CD14-positive monocyte (primary cell): ENCODE measurements at regions not wholly inside any gene's neighbourhood (a gene's known extent, or its start where the extent isn't known, plus 50 kb on each side); places are given as distances from the start of the nearest gene placed in this dataset.
"Not testable (repeated sequence)": the region's sequence is repeated elsewhere in the genome, so short reads cannot be mapped to it uniquely, and the experiment has no call there.

Source experiments
- DNase-seq, 3 donors: peaks; one replicate each; pipeline ENCODE4 v3.0.0-alpha.2; 2011 to 2022
- H2AFZ ChIP-seq: 2 replicates; pipeline ENCODE4 v1.6.0; 2012; ENCODE audit warnings: mild to moderate bottlenecking, low read depth, low read length, inconsistent platforms; ENCODE audit not compliant: insufficient read depth, poor library complexity, severe bottlenecking
- H3K27ac ChIP-seq, 2 donors: 1 replicate in 1 of 2; 2 replicates in 1 of 2; pipeline ENCODE4 v1.5.1; 2012 to 2013; ENCODE audit warnings: low read length in 2 of 2, control low read depth in 1 of 2, inconsistent platforms in 1 of 2, low read depth in 1 of 2, mild to moderate bottlenecking in 1 of 2
- H3K27me3 ChIP-seq, 2 donors: one replicate each; pipeline versions ENCODE4 v1.6.0 to v1.6.1; 2011 to 2013; ENCODE audit warnings: low read length in 2 of 2; ENCODE audit not compliant: control insufficient read depth in 2 of 2, insufficient read depth in 2 of 2
- H3K36me3 ChIP-seq, 2 donors: replicated peaks in 1 of 2; 1 replicate in 1 of 2; 2 replicates in 1 of 2; pipeline versions ENCODE4 v1.5.1 to v1.6.1; 2012 to 2013; ENCODE audit warnings: low read length in 2 of 2, control low read depth in 1 of 2, inconsistent platforms in 1 of 2, mild to moderate bottlenecking in 1 of 2; ENCODE audit not compliant: insufficient read depth in 2 of 2, control insufficient read depth in 1 of 2
- H3K4me1 ChIP-seq, 2 donors: 1 replicate in 1 of 2; 2 replicates in 1 of 2; pipeline versions ENCODE4 v1.5.1 to v1.6.1; 2012 to 2013; ENCODE audit warnings: low read length in 2 of 2, control low read depth in 1 of 2, inconsistent platforms in 1 of 2, mild to moderate bottlenecking in 1 of 2, moderate library complexity in 1 of 2; ENCODE audit not compliant: insufficient read depth in 2 of 2, control insufficient read depth in 1 of 2
- H3K4me2 ChIP-seq: replicated peaks from 2 replicates; pipeline ENCODE3; 2012; ENCODE audit warnings: low read length, moderate library complexity, mild to moderate bottlenecking; ENCODE audit not compliant: poor library complexity, severe bottlenecking; ENCODE audit errors: extremely low read depth
- H3K4me3 ChIP-seq, 3 experiments: fragments of 200-600 bp in 1 of 3; sonication (generic) in 1 of 3; replicated peaks in 1 of 3; 1 replicate in 2 of 3; 2 replicates in 1 of 3; pipeline ENCODE4 v1.5.1; 2011 to 2013; ENCODE audit warnings: low read length in 3 of 3, mild to moderate bottlenecking in 3 of 3, control low read depth in 2 of 3, low read depth in 2 of 3, inconsistent platforms in 1 of 3, moderate library complexity in 1 of 3
- H3K79me2 ChIP-seq: 2 replicates; pipeline ENCODE4 v1.6.0; 2012; ENCODE audit warnings: mild to moderate bottlenecking, control low read depth, inconsistent platforms, low read length, moderate library complexity; ENCODE audit not compliant: insufficient read depth
- H3K9ac ChIP-seq: 2 replicates; pipeline ENCODE4 v1.6.0; 2017; ENCODE audit warnings: low read length, mild to moderate bottlenecking; ENCODE audit not compliant: insufficient read depth, poor library complexity, severe bottlenecking
- H3K9me3 ChIP-seq, 2 donors: replicated peaks in 1 of 2; 1 replicate in 1 of 2; 2 replicates in 1 of 2; pipeline versions ENCODE4 v1.5.1 to v1.6.1; 2012 to 2013; ENCODE audit warnings: low read length in 2 of 2, control low read depth in 1 of 2; ENCODE audit not compliant: control insufficient read depth in 1 of 2, insufficient read depth in 1 of 2
- H4K20me1 ChIP-seq: 2 replicates; pipeline ENCODE4 v1.6.0; 2012; ENCODE audit warnings: mild to moderate bottlenecking, low read length, control low read depth, moderate library complexity; ENCODE audit not compliant: insufficient read depth
- H3K27ac Mint-ChIP-seq, 7 donors: one replicate each; pipeline ENCODE4 v1.8.0; 2020; ENCODE audit warnings: mild to moderate bottlenecking in 7 of 7, mixed read lengths in 7 of 7, moderate library complexity in 6 of 7, inconsistent platforms in 2 of 7
- H3K27me3 Mint-ChIP-seq, 3 donors: one replicate each; pipeline ENCODE4 v1.8.0; 2021 to 2022; ENCODE audit warnings: low read depth in 3 of 3, mild to moderate bottlenecking in 3 of 3, mixed read lengths in 3 of 3, moderate library complexity in 3 of 3, inconsistent platforms in 1 of 3
- H3K36me3 Mint-ChIP-seq, 2 donors: one replicate each; pipeline ENCODE4 v1.8.0; 2020; ENCODE audit warnings: mixed read lengths in 2 of 2, inconsistent platforms in 1 of 2, mild to moderate bottlenecking in 1 of 2
- H3K4me1 Mint-ChIP-seq: one replicate; pipeline ENCODE4 v1.8.0; 2020; ENCODE audit warnings: mild to moderate bottlenecking, mixed read lengths
- H3K4me3 Mint-ChIP-seq, 2 donors: one replicate each; pipeline ENCODE4 v1.8.0; 2020; ENCODE audit warnings: mild to moderate bottlenecking in 2 of 2, mixed read lengths in 2 of 2, moderate library complexity in 1 of 2
- H3K9me3 Mint-ChIP-seq, 7 donors: one replicate each; pipeline ENCODE4 v1.8.0; 2020 to 2022; ENCODE audit warnings: mixed read lengths in 7 of 7, mild to moderate bottlenecking in 6 of 7, moderate library complexity in 6 of 7, inconsistent platforms in 2 of 7
- CTCF ChIP-seq: fragments of 200-600 bp; IDR thresholded peaks from one replicate; pipeline ENCODE4 v1.8.0; 2022; ENCODE audit warnings: antibody characterized with exemption, mild to moderate bottlenecking
- WGBS: methylation state at CpG from one replicate; pipeline ENCODE4 v1.1.5; 2013; ENCODE audit warnings: missing lambda C conversion rate; ENCODE audit not compliant: insufficient coverage; 5-methylcytosine and 5-hydroxymethylcytosine counted together
- intact Hi-C, 2 donors: fragments of 100-400 bp; cut with micrococcal nuclease; formaldehyde crosslinking; loops; one replicate each; pipeline versions ENCODE4 v1.15.0 to v1.15.1; 2023

GRCh38 chrX:69055193-69055592, 110.1 kb downstream of the PJA1 start:
- H3K9me3 ChIP-seq: no peaks in the 10 kb centered on the region
- no peaks in the 10 kb centered on the region for H3K79me2 ChIP-seq
- Mint-ChIP-seq H3K9me3 (peaks cover 0 to 3% (median 0%) of the 10 kb centered on the region in 7 donors), H3K36me3 (no peaks in the 10 kb centered on the region), H3K4me3 (no peak overlapping the region), H3K27ac (no peak overlapping the region), H3K27me3 (peaks cover 0 to 2% (median 1%) of the 10 kb centered on the region in 3 donors), H3K4me1 (no peaks in the 10 kb centered on the region)
- H3K36me3 ChIP-seq: no peaks in the 10 kb centered on the region
- H3K27me3 ChIP-seq: no peaks in the 10 kb centered on the region
- no peaks in the 10 kb centered on the region for H3K4me1 ChIP-seq
- H3K9ac ChIP-seq: no peak overlapping the region
- 90% methylated on average over 3 of the region's 3 CpGs for WGBS
- no peak overlapping the region for H3K4me3 ChIP-seq
- no peak for DNase-seq
- no peak overlapping the region for H2AFZ ChIP-seq
- no peak for TF ChIP-seq CTCF
- H3K4me2 ChIP-seq: no peak overlapping the region
- H4K20me1 ChIP-seq: no peaks in the 10 kb centered on the region
- intact Hi-C loops: no loop called here
- no peak overlapping the region for H3K27ac ChIP-seq

GRCh38 chrX:69054497-69054896, 110.8 kb downstream of the PJA1 start:
- intact Hi-C loops, H3K4me1 Mint-ChIP-seq, H3K27ac Mint-ChIP-seq: not testable (repeated sequence)

More at GRCh38 chrX:69054497-69054896, 110.8 kb downstream of the PJA1 start:
- H3K36me3 Mint-ChIP-seq, H3K4me2 ChIP-seq, H3K4me3 Mint-ChIP-seq, H3K4me1 ChIP-seq, H3K79me2 ChIP-seq, H3K27me3 ChIP-seq, H4K20me1 ChIP-seq, H3K27me3 Mint-ChIP-seq, H3K36me3 ChIP-seq, H3K9ac ChIP-seq, H3K27ac ChIP-seq, DNase-seq, H3K9me3 ChIP-seq, H2AFZ ChIP-seq, H3K9me3 Mint-ChIP-seq, H3K4me3 ChIP-seq: not testable (repeated sequence)
- WGBS: no CpG with 5 or more reads among the region's 3 CpGs
